Neuronal stem cell (in vitro differentiated cells): ENCODE measurements at regions not wholly inside any gene's neighbourhood (a gene's known extent, or its start where the extent isn't known, plus 50 kb on each side); places are given as distances from the start of the nearest gene placed in this dataset.

Source experiments
- DNase-seq: peaks from one replicate; pipeline ENCODE4 v3.0.0-alpha.2; 2013; ENCODE audit warnings: low spot score
- H2AFZ ChIP-seq: one replicate; pipeline ENCODE4 v1.6.1; 2013; ENCODE audit warnings: mild to moderate bottlenecking, low read length, inconsistent platforms
- H2AK5ac ChIP-seq: 2 replicates; pipeline ENCODE4 v1.6.1; 2013; ENCODE audit warnings: low read depth, mild to moderate bottlenecking, inconsistent platforms, low read length, moderate library complexity, mixed read lengths
- H2BK120ac ChIP-seq: 2 replicates; pipeline ENCODE4 v1.6.1; 2013; ENCODE audit warnings: low read depth, mild to moderate bottlenecking, inconsistent platforms, low read length, moderate library complexity, mixed read lengths
- H2BK12ac ChIP-seq: one replicate; pipeline ENCODE4 v1.6.1; 2013; ENCODE audit warnings: low read length, inconsistent platforms
- H2BK15ac ChIP-seq: 2 replicates; pipeline ENCODE4 v1.6.1; 2013; ENCODE audit warnings: mild to moderate bottlenecking, low read length, inconsistent platforms, mixed read lengths
- H2BK5ac ChIP-seq: one replicate; pipeline ENCODE4 v1.6.1; 2013; ENCODE audit warnings: inconsistent platforms, mild to moderate bottlenecking, low read length, moderate library complexity
- H3K14ac ChIP-seq: one replicate; pipeline ENCODE4 v1.6.1; 2013; ENCODE audit warnings: low read length, inconsistent platforms
- H3K18ac ChIP-seq: 2 replicates; pipeline ENCODE4 v1.6.1; 2013; ENCODE audit warnings: low read length, inconsistent platforms
- H3K23ac ChIP-seq: 2 replicates; pipeline ENCODE4 v1.6.1; 2013; ENCODE audit warnings: low read depth, mild to moderate bottlenecking, mixed read lengths, low read length, inconsistent platforms; ENCODE audit not compliant: poor library complexity
- H3K27ac ChIP-seq: replicated peaks from 3 replicates; pipeline ENCODE4 v1.5.1; 2013; ENCODE audit warnings: low read length, inconsistent platforms
- H3K27me3 ChIP-seq, 3 experiments: 2 replicates each; pipeline ENCODE4 v1.6.1; 2013; ENCODE audit warnings: low read length in 3 of 3, mild to moderate bottlenecking in 2 of 3, inconsistent platforms in 1 of 3, low read depth in 1 of 3, mixed read lengths in 1 of 3, moderate library complexity in 1 of 3; ENCODE audit not compliant: control insufficient read depth in 3 of 3, insufficient read depth in 3 of 3
- H3K36me3 ChIP-seq, 2 donors: replicated peaks in 1 of 2; 2 replicates each; pipeline ENCODE4 v1.6.1; 2013; ENCODE audit warnings: low read length in 2 of 2; ENCODE audit not compliant: control insufficient read depth in 2 of 2, insufficient read depth in 2 of 2
- H3K4ac ChIP-seq: 2 replicates; pipeline ENCODE4 v1.6.1; 2013; ENCODE audit warnings: inconsistent platforms, mild to moderate bottlenecking, low read length, moderate library complexity
- H3K4me1 ChIP-seq, 2 donors: 1 replicate in 1 of 2; 2 replicates in 1 of 2; pipeline ENCODE4 v1.6.1; 2013; ENCODE audit warnings: low read length in 2 of 2, low read depth in 1 of 2; ENCODE audit not compliant: control insufficient read depth in 2 of 2, insufficient read depth in 1 of 2
- H3K4me2 ChIP-seq: one replicate; pipeline ENCODE4 v1.6.1; 2013; ENCODE audit warnings: mild to moderate bottlenecking, low read length, inconsistent platforms; ENCODE audit not compliant: insufficient read depth, poor library complexity, severe bottlenecking
- H3K4me3 ChIP-seq, 2 donors: 2 replicates each; pipeline ENCODE4 v1.5.1; 2013; ENCODE audit warnings: low read length in 2 of 2, mild to moderate bottlenecking in 2 of 2, inconsistent platforms in 1 of 2, moderate library complexity in 1 of 2
- H3K79me1 ChIP-seq: one replicate; pipeline ENCODE4 v1.6.1; 2013; ENCODE audit warnings: low read depth, mild to moderate bottlenecking, inconsistent platforms, low read length, moderate library complexity
- H3K9ac ChIP-seq: one replicate; pipeline ENCODE4 v1.6.1; 2013; ENCODE audit warnings: mild to moderate bottlenecking, low read depth, low read length, inconsistent platforms; ENCODE audit not compliant: poor library complexity
- H3K9me3 ChIP-seq, 2 donors: replicated peaks in 1 of 2; 2 replicates each; pipeline versions ENCODE3 to v1.6.1; 2013; ENCODE audit warnings: low read length in 2 of 2, mild to moderate bottlenecking in 2 of 2, inconsistent platforms in 1 of 2, low read depth in 1 of 2, mixed read lengths in 1 of 2, moderate library complexity in 1 of 2; ENCODE audit not compliant: control insufficient read depth in 2 of 2, insufficient read depth in 1 of 2
- H4K8ac ChIP-seq: one replicate; pipeline ENCODE4 v1.6.1; 2013; ENCODE audit warnings: low read depth, mild to moderate bottlenecking, inconsistent platforms, low read length, moderate library complexity
- H4K91ac ChIP-seq: one replicate; pipeline ENCODE4 v1.6.1; 2013; ENCODE audit warnings: low read length, low read depth, mild to moderate bottlenecking, inconsistent platforms; ENCODE audit not compliant: poor library complexity
- WGBS, 2 donors: extraction: QIAGEN DNeasy Blood & Tissue Kit; methylation state at CpG; one replicate each; pipeline ENCODE4 v1.1.7; 2013; ENCODE audit warnings: missing lambda C conversion rate in 2 of 2, mixed read lengths in 1 of 2; ENCODE audit not compliant: insufficient read length in 2 of 2, insufficient replicate concordance in 1 of 2; ENCODE audit errors: extremely low coverage in 2 of 2; 5-methylcytosine and 5-hydroxymethylcytosine counted together

- Histone ChIP-seq H3K36me3 (no peaks in the 10 kb centered on the region), H2BK5ac (no peak overlapping the region), H2BK12ac (no peak overlapping the region), H3K18ac (no peak overlapping the region), H3K14ac (no peak overlapping the region), H3K4me3 (no peak overlapping the region), H3K4me2 (no peak overlapping the region), H2BK15ac (no peak overlapping the region), H4K91ac (no peak overlapping the region), H3K9me3 (no peaks in the 10 kb centered on the region), H3K23ac (no peak overlapping the region), H2AFZ (no peak overlapping the region), H2BK120ac (no peak overlapping the region), H3K27me3 (peaks cover 0 to 3% (median 0%) of the 10 kb centered on the region in 3 experiments), H2AK5ac (no peak overlapping the region), H3K4me1 (peaks cover 0 to 7% of the 10 kb centered on the region in 2 donors), H4K8ac (no peak overlapping the region), H3K9ac (no peak overlapping the region), H3K4ac (no peak overlapping the region), H3K79me1 (no peaks in the 10 kb centered on the region), H3K27ac (no peak overlapping the region)
- WGBS, 2 donors = no CpG with 5 or more reads among the region's 7 CpGs
- DNase-seq = no peak
These were observed 407.0 kb upstream of the B3GAT1 start for GRCh38 chr11:134819041-134819440.

- WGBS, 2 donors = no CpG with 5 or more reads among the region's 5 CpGs
- no peak overlapping the region for H3K18ac ChIP-seq
- H3K27me3 ChIP-seq = peaks cover 0 to 3% (median 0%) of the 10 kb centered on the region in 3 experiments
- no peak overlapping the region for H2BK5ac ChIP-seq
- H2BK12ac ChIP-seq = no peak overlapping the region
- no peak overlapping the region for H4K91ac ChIP-seq
- no peak overlapping the region for H2AK5ac ChIP-seq
- H2BK120ac ChIP-seq = no peak overlapping the region
- H2BK15ac ChIP-seq = no peak overlapping the region
- no peaks in the 10 kb centered on the region for H3K79me1 ChIP-seq
- no peak overlapping the region for H3K4ac ChIP-seq
- no peak overlapping the region for H3K4me2 ChIP-seq
- no peaks in the 10 kb centered on the region for H3K36me3 ChIP-seq
- H3K4me3 ChIP-seq = no peak overlapping the region
- H3K14ac ChIP-seq = no peak overlapping the region
- no peak overlapping the region for H3K23ac ChIP-seq
- H3K9me3 ChIP-seq = no peaks in the 10 kb centered on the region
- no peak overlapping the region for H2AFZ ChIP-seq
- H3K27ac ChIP-seq = no peak overlapping the region
- no peak for DNase-seq
- no peak overlapping the region for H3K9ac ChIP-seq
- H3K4me1 ChIP-seq = peaks cover 0 to 7% of the 10 kb centered on the region in 2 donors
- no peak overlapping the region for H4K8ac ChIP-seq
These were observed 406.5 kb upstream of the B3GAT1 start for GRCh38 chr11:134818516-134818915.

- Histone ChIP-seq H2AFZ (no peak overlapping the region), H2BK5ac (no peak overlapping the region), H2BK12ac (no peak overlapping the region), H3K23ac (no peak overlapping the region), H3K4ac (no peak overlapping the region), H4K8ac (no peak overlapping the region), H3K27ac (no peak overlapping the region), H3K14ac (no peak overlapping the region), H2AK5ac (no peak overlapping the region), H3K4me1 (peaks cover 0 to 2% of the 10 kb centered on the region in 2 donors), H3K79me1 (no peaks in the 10 kb centered on the region), H2BK15ac (no peak overlapping the region), H3K9ac (no peak overlapping the region), H4K91ac (no peak overlapping the region), H3K18ac (no peak overlapping the region), H3K27me3 (no peaks in the 10 kb centered on the region), H3K4me2 (no peak overlapping the region), H3K9me3 (no peaks in the 10 kb centered on the region), H2BK120ac (no peak overlapping the region), H3K4me3 (no peak overlapping the region), H3K36me3 (no peaks in the 10 kb centered on the region)
- WGBS, 2 donors = no CpG with 5 or more reads among the region's 2 CpGs
- no peak for DNase-seq
These were observed 403.4 kb upstream of the B3GAT1 start for GRCh38 chr11:134815404-134815803.

GRCh38 chr11:134807997-134808396 lies 396.0 kb upstream of the B3GAT1 start:
- H3K79me1 ChIP-seq = no peaks in the 10 kb centered on the region
- peaks cover 0 to 2% of the 10 kb centered on the region in 2 donors for H3K4me1 ChIP-seq
- H2BK15ac ChIP-seq = no peak overlapping the region
- H2BK12ac ChIP-seq = no peak overlapping the region
- H3K27ac ChIP-seq = no peak overlapping the region
- H4K91ac ChIP-seq = no peak overlapping the region
- no peak overlapping the region for H3K14ac ChIP-seq
- H3K4me3 ChIP-seq = no peak overlapping the region
- no peak overlapping the region for H3K23ac ChIP-seq
- no peaks in the 10 kb centered on the region for H3K36me3 ChIP-seq
- H2BK5ac ChIP-seq = no peak overlapping the region
- H2BK120ac ChIP-seq = no peak overlapping the region
- H2AK5ac ChIP-seq = no peak overlapping the region
- H3K4ac ChIP-seq = no peak overlapping the region
- no peak overlapping the region for H3K4me2 ChIP-seq
- no peak overlapping the region for H2AFZ ChIP-seq
- no CpG with 5 or more reads among the region's 4 CpGs for WGBS, 2 donors
- no peaks in the 10 kb centered on the region for H3K27me3 ChIP-seq
- no peak overlapping the region for H3K9ac ChIP-seq
- no peak overlapping the region for H4K8ac ChIP-seq
- DNase-seq = no peak
- no peaks in the 10 kb centered on the region for H3K9me3 ChIP-seq
- no peak overlapping the region for H3K18ac ChIP-seq
